ENCODE measurements at regions not wholly inside any gene's neighbourhood (a gene's known extent, or its start where the extent isn't known, plus 50 kb on each side); places are given as distances from the start of the nearest gene placed in this dataset.

GRCh38 chr16:6864671-6865070 lies 468.0 kb upstream of the RBFOX1 start:
- TF ChIP-seq, protein P1, sequence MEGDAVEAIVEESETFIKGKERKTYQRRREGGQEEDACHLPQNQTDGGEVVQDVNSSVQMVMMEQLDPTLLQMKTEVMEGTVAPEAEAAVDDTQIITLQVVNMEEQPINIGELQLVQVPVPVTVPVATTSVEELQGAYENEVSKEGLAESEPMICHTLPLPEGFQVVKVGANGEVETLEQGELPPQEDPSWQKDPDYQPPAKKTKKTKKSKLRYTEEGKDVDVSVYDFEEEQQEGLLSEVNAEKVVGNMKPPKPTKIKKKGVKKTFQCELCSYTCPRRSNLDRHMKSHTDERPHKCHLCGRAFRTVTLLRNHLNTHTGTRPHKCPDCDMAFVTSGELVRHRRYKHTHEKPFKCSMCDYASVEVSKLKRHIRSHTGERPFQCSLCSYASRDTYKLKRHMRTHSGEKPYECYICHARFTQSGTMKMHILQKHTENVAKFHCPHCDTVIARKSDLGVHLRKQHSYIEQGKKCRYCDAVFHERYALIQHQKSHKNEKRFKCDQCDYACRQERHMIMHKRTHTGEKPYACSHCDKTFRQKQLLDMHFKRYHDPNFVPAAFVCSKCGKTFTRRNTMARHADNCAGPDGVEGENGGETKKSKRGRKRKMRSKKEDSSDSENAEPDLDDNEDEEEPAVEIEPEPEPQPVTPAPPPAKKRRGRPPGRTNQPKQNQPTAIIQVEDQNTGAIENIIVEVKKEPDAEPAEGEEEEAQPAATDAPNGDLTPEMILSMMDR (IDR thresholded peaks at IDR 0.05; ENCODE audit: partially characterized antibody, unreplicated experiment): no peak
- H3K9me3 Mint-ChIP-seq (ENCODE audit: unreplicated experiment): peaks cover 2% of the 10 kb centered on the region

DNA sequence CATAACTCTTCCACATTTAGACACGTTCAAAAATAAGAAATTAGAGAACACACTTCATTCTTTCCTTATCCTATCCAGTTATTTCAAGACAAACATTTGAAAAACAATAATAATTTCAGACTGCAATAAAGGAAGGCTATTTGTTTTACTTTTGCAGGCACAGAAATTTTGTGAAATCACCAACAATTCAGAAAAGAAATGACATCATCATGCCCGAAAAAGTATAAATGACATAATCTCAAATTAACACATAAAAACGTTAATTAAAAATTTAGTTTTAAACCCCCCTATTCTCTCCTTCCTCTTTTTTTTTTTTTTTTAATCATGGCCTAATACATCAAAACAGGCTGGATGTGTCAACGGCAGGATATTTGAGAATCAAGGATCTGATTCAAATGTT lies 468.4 kb upstream of the RBFOX1 start:
- no peak for DNase-seq
- no peaks in the 10 kb centered on the region for H3K27me3 Mint-ChIP-seq (ENCODE audit: unreplicated experiment)
- no peaks in the 10 kb centered on the region for H3K36me3 Mint-ChIP-seq (ENCODE audit: unreplicated experiment)
- H3K9me3 Mint-ChIP-seq (ENCODE audit: unreplicated experiment): peaks cover 2% of the 10 kb centered on the region
- no peak overlapping the region for H3K4me3 Mint-ChIP-seq (ENCODE audit: unreplicated experiment)
- TF ChIP-seq, protein P1 (IDR thresholded peaks at IDR 0.05; ENCODE audit: partially characterized antibody, unreplicated experiment): no peak
- no peaks in the 10 kb centered on the region for H3K4me1 Mint-ChIP-seq (ENCODE audit: low read depth, unreplicated experiment)
- H3K27ac Mint-ChIP-seq (ENCODE audit: unreplicated experiment): no peak overlapping the region

More at GRCh38 chr16:6864671-6865070, 468.0 kb upstream of the RBFOX1 start:
- Mint-ChIP-seq H3K4me1 (ENCODE audit: low read depth, unreplicated experiment) (no peaks in the 10 kb centered on the region), H3K27ac (ENCODE audit: unreplicated experiment) (no peak overlapping the region), H3K27me3 (ENCODE audit: unreplicated experiment) (no peaks in the 10 kb centered on the region), H3K4me3 (ENCODE audit: unreplicated experiment) (no peak overlapping the region), H3K36me3 (ENCODE audit: unreplicated experiment) (no peaks in the 10 kb centered on the region)
- no peak for DNase-seq

DNA sequence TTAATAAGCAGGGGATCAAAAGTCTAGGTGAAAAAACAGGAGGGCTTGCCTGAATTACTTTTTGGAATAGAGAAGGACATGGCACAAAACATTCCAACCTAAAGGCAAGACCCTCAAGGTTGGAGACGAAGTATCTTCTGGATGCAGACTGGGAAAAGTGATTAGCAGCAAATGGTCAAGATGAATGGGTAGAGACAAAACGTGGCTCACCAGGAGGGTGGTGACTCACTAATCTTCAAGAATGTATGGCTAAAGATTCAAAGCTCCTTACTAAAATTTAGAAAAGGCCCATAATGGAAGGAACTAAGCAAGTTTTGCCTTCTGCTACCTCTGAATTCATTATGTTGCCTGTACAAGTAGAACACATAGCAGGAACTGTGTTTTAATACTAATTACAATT lies 469.5 kb upstream of the RBFOX1 start:
- no peak for DNase-seq
- no peaks in the 10 kb centered on the region for H3K36me3 Mint-ChIP-seq (ENCODE audit: unreplicated experiment)
- H3K27me3 Mint-ChIP-seq (ENCODE audit: unreplicated experiment): no peaks in the 10 kb centered on the region
- no peak overlapping the region for H3K27ac Mint-ChIP-seq (ENCODE audit: unreplicated experiment)
- no peaks in the 10 kb centered on the region for H3K4me1 Mint-ChIP-seq (ENCODE audit: low read depth, unreplicated experiment)
- TF ChIP-seq, protein P1 (IDR thresholded peaks at IDR 0.05; ENCODE audit: partially characterized antibody, unreplicated experiment): no peak
- H3K4me3 Mint-ChIP-seq (ENCODE audit: unreplicated experiment): no peak overlapping the region
- H3K9me3 Mint-ChIP-seq (ENCODE audit: unreplicated experiment): peaks cover 2% of the 10 kb centered on the region

- no peaks in the 10 kb centered on the region for H3K36me3 Mint-ChIP-seq (ENCODE audit: unreplicated experiment)
- peaks cover 2% of the 10 kb centered on the region for H3K9me3 Mint-ChIP-seq (ENCODE audit: unreplicated experiment)
- H3K27ac Mint-ChIP-seq (ENCODE audit: unreplicated experiment): no peak overlapping the region
- TF ChIP-seq, protein P1 (IDR thresholded peaks at IDR 0.05; ENCODE audit: partially characterized antibody, unreplicated experiment): no peak
- no peak overlapping the region for H3K4me3 Mint-ChIP-seq (ENCODE audit: unreplicated experiment)
- DNase-seq: no peak
- no peaks in the 10 kb centered on the region for H3K27me3 Mint-ChIP-seq (ENCODE audit: unreplicated experiment)
- no peaks in the 10 kb centered on the region for H3K4me1 Mint-ChIP-seq (ENCODE audit: low read depth, unreplicated experiment)
Measured at GRCh38 chr16:6861815-6862477, 470.7 kb upstream of the RBFOX1 start.

- DNase-seq: no peak
- Mint-ChIP-seq H3K27me3 (ENCODE audit: unreplicated experiment) (no peaks in the 10 kb centered on the region), H3K4me3 (ENCODE audit: unreplicated experiment) (no peak overlapping the region), H3K4me1 (ENCODE audit: low read depth, unreplicated experiment) (no peaks in the 10 kb centered on the region), H3K36me3 (ENCODE audit: unreplicated experiment) (no peaks in the 10 kb centered on the region), H3K9me3 (ENCODE audit: unreplicated experiment) (peaks cover 2% of the 10 kb centered on the region), H3K27ac (ENCODE audit: unreplicated experiment) (no peak overlapping the region)
- TF ChIP-seq, protein P1 (IDR thresholded peaks at IDR 0.05; ENCODE audit: partially characterized antibody, unreplicated experiment): no peak
Measured at GRCh38 chr16:6861135-6861814, 471.4 kb upstream of the RBFOX1 start.

Measured in glutamatergic neuron (in vitro differentiated cells).